Prostate gland (tissue), 2 donors: ENCODE measurements at regions not wholly inside any gene's neighbourhood (a gene's known extent, or its start where the extent isn't known, plus 50 kb on each side); places are given as distances from the start of the nearest gene placed in this dataset.

Experiments used
- DNase-seq: peaks from one replicate; pipeline ENCODE4 v3.0.0-alpha.2; 2019; ENCODE audit warnings: low spot score
- H3K27ac ChIP-seq, 2 donors: fragments of 200-600 bp; sonication (generic); 2 replicates each; pipeline ENCODE4 v1.5.1; 2017 to 2019
- H3K27me3 ChIP-seq: fragments of 200-600 bp; sonication (generic); replicated peaks from 2 replicates; pipeline ENCODE4 v1.5.1; 2019; ENCODE audit not compliant: insufficient read depth
- H3K36me3 ChIP-seq, 2 donors: fragments of 200-600 bp; sonication (generic); 1 replicate in 1 of 2; 2 replicates in 1 of 2; pipeline versions ENCODE4 v1.5.1 to v1.8.1; 2017 to 2019
- H3K4me1 ChIP-seq: fragments of 200-600 bp; sonication (generic); replicated peaks from 2 replicates; pipeline ENCODE4 v1.5.1; 2019
- H3K4me3 ChIP-seq, 2 donors: fragments of 200-600 bp; sonication (generic); 2 replicates each; pipeline ENCODE4 v1.5.1; 2017 to 2019
- H3K9me3 ChIP-seq: fragments of 200-600 bp; sonication (generic); 2 replicates; pipeline ENCODE4 v1.5.1; 2017
- POLR2A ChIP-seq: fragments of 450-650 bp; IDR thresholded peaks from one replicate; pipeline ENCODE4 v1.6.1; 2016; ENCODE audit warnings: antibody characterized with exemption, mild to moderate bottlenecking
- POLR2AphosphoS5 ChIP-seq: sonication (generic); formaldehyde crosslinking; IDR thresholded peaks from one replicate; pipeline ENCODE4 v1.6.1; 2017; ENCODE audit warnings: antibody characterized with exemption
- WGBS: methylation state at CpG from one replicate; pipeline ENCODE4 v1.1.5; 2018; 5-methylcytosine and 5-hydroxymethylcytosine counted together
- intact Hi-C: fragments of 100-400 bp; cut with DNase I; formaldehyde crosslinking; loops from one replicate; pipeline ENCODE4 v1.14.2; 2022
- TF ChIP-seq, protein P1 (sequence below), 4 experiments: fragments of 200-600 bp in 2 of 4; fragments of 450-650 bp in 2 of 4; sonication (generic) in 2 of 4; IDR thresholded peaks; 1 replicate in 3 of 4; 2 replicates in 1 of 4; pipeline ENCODE4 v1.5.1; 2016 to 2019; ENCODE audit warnings: antibody characterized with exemption in 4 of 4, mild to moderate bottlenecking in 2 of 4, moderate library complexity in 2 of 4

DNA sequence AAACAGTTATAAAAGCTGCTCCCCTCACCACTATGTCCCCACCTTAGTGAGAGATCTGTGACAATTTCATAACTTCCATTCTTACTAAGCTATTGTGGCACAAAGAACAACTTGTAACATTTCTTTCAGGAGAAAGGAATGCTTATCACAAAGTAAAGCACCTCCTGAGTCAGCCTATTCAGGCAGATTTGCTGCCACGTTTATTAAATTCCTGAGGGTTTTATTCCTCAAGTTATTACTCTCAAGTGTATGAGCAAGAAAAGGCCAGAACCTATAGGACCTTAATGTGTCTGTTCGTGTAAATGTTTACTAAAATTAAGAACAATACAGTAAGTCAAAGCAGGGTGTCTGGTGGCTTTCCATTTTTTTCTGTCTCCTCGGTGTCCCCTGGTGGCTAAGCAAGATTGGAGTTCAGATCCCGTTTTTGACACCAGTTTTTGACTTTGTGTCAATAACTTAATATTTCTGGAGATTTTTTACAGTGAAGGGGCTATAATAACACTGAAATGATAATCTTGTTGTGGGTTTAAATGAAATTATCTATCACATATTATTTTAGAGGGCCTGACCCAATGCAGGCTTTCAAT lies 1539.6 kb downstream of the BRINP3 start:
- no peak for DNase-seq
- Histone ChIP-seq H3K27ac (no peak overlapping the region), H3K27me3 (no peaks in the 10 kb centered on the region), H3K9me3 (no peaks in the 10 kb centered on the region), H3K4me3 (no peak overlapping the region), H3K4me1 (no peaks in the 10 kb centered on the region), H3K36me3 (no peaks in the 10 kb centered on the region)
- 29% methylated on average over 4 of the region's 4 CpGs for WGBS
- no peak for TF ChIP-seq POLR2A
- TF ChIP-seq, protein P1, sequence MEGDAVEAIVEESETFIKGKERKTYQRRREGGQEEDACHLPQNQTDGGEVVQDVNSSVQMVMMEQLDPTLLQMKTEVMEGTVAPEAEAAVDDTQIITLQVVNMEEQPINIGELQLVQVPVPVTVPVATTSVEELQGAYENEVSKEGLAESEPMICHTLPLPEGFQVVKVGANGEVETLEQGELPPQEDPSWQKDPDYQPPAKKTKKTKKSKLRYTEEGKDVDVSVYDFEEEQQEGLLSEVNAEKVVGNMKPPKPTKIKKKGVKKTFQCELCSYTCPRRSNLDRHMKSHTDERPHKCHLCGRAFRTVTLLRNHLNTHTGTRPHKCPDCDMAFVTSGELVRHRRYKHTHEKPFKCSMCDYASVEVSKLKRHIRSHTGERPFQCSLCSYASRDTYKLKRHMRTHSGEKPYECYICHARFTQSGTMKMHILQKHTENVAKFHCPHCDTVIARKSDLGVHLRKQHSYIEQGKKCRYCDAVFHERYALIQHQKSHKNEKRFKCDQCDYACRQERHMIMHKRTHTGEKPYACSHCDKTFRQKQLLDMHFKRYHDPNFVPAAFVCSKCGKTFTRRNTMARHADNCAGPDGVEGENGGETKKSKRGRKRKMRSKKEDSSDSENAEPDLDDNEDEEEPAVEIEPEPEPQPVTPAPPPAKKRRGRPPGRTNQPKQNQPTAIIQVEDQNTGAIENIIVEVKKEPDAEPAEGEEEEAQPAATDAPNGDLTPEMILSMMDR (IDR thresholded peaks at IDR 0.05), result no peak
- no peak for TF ChIP-seq POLR2AphosphoS5
- intact Hi-C loops, result no loop called here

DNA sequence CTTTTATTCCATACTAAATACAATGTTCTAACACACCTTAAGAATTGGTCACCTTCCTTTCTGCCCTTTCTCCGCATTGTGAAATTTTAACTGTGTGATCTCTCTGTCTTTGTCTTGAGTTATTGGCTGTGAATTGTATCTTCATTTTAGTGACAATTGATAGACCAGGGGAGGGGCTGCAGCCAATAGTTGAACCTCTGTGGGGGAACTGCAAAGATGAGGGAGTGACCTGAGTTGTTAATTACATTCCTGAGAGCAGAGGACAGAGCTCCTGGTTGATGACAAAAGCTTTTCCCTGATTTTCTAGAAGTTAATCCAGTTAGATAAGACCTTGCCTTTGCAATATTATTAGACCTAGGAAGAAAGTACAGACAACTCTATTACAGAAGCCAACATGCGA lies 1535.7 kb downstream of the BRINP3 start:
- H3K9me3 ChIP-seq, result no peaks in the 10 kb centered on the region
- intact Hi-C loops, result no loop called here
- H3K36me3 ChIP-seq, result no peaks in the 10 kb centered on the region
- no peak overlapping the region for H3K4me3 ChIP-seq
- H3K27ac ChIP-seq, result no peak overlapping the region
- 81% methylated on average over 2 of the region's 2 CpGs for WGBS
- no peaks in the 10 kb centered on the region for H3K27me3 ChIP-seq
- TF ChIP-seq POLR2AphosphoS5 (no peak), POLR2A (no peak)
- TF ChIP-seq, protein P1 (IDR thresholded peaks at IDR 0.05), result no peak
- no peaks in the 10 kb centered on the region for H3K4me1 ChIP-seq
- DNase-seq, result no peak

DNA sequence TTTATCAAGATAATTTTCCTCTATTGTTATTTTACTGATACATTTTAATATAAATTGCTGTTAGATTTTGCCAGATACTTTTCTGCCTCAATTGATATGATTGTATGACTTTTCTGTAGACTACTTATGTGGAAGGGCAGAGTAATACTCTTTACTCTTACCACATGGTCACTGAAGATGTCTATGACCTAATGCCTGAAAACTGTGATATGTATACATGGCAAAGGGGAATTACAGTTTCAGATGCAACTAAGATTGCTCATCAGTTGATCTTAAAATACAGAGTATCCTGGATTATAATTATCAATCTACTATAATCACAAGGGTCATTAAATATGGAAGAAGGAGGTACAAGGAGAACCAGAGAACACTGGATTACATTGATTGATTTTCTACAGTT lies 1528.0 kb downstream of the BRINP3 start:
- no peaks in the 10 kb centered on the region for H3K4me1 ChIP-seq
- H3K9me3 ChIP-seq, result no peaks in the 10 kb centered on the region
- intact Hi-C loops, result no loop called here
- H3K4me3 ChIP-seq, result no peak overlapping the region
- H3K27ac ChIP-seq, result no peak overlapping the region
- DNase-seq, result no peak
- TF ChIP-seq, protein P1 (IDR thresholded peaks at IDR 0.05), result no peak
- no peak for TF ChIP-seq POLR2AphosphoS5
- no peak for TF ChIP-seq POLR2A
- no peaks in the 10 kb centered on the region for H3K36me3 ChIP-seq
- H3K27me3 ChIP-seq, result no peaks in the 10 kb centered on the region

DNA sequence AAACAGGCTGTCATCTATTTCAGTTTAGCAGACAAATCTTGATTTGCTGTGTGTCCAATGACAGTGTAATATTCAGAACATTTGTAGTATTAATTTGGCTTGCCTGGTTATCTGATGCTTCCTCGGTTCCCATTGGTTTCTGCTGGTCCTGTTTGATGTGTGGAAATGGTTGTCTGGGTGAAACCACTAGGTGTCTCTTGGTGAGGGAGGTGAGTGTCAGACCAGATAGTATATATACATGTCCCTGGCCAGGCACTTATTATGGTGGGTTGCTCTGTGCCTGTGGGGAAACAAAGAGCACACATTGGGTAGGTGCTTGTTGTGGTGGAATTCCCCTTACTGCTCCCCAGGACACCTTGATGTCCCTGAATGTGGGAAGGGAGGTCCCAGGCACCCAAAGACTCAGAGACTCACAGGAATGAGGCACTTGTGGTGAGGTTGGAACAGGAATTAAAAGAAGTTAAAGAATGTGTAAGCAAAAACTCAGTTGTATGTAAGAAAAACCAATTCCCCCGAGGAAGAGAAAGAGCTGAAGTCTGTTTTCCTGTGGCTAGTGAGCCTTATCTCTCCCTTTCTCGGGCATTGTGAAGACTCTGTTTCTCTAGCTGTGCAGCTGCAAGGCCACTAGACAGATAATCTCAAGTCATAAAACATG lies 1519.1 kb downstream of the BRINP3 start:
- no peak for DNase-seq
- Histone ChIP-seq H3K36me3 (no peaks in the 10 kb centered on the region), H3K9me3 (no peaks in the 10 kb centered on the region), H3K27me3 (no peaks in the 10 kb centered on the region), H3K4me3 (no peak overlapping the region), H3K4me1 (no peaks in the 10 kb centered on the region), H3K27ac (no peak overlapping the region)
- no peak for TF ChIP-seq POLR2A
- TF ChIP-seq POLR2AphosphoS5, result no peak
- TF ChIP-seq, protein P1 (IDR thresholded peaks at IDR 0.05), result no peak
- intact Hi-C loops, result no loop called here
- 65% methylated on average over 3 of the region's 3 CpGs for WGBS

DNA sequence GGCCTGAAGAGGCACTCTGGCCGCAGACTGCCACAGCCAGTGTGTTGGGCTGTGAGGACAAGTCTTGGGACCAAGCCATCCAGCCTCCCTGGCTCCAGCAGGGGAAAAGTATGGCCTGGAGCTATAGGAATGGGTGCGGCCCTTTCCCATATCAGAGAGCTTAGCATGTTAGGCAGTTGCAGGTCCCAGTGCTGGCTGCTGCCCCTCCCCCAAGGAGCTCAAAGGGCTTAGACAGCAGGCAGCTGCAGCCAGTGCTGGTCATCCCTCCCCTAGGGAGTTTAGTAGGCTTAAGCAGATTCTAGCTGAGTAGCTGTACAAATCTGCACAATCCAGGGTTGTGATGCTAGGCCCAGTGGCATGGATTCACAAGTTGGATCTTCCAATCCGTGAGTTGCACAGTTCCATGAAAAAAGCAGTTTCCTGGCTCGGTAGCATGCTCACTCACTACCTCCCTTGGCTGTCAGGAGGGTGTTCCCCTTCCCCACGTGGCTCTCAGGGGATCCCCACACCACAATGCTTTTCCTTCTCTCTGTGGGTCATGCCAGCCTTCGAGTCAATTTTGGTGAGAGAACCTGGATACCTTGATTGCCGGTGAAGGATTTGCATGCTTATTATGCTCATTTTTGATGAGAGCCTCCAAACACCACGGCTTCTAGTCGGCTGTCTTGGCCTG lies 1490.8 kb downstream of the BRINP3 start:
- Histone ChIP-seq H3K27me3 (no peaks in the 10 kb centered on the region), H3K4me3 (no peak overlapping the region), H3K4me1 (no peaks in the 10 kb centered on the region), H3K9me3 (no peaks in the 10 kb centered on the region), H3K27ac (no peak overlapping the region), H3K36me3 (no peaks in the 10 kb centered on the region)
- no peak for DNase-seq
- TF ChIP-seq POLR2A, result no peak
- TF ChIP-seq, protein P1 (IDR thresholded peaks at IDR 0.05), result no peak
- TF ChIP-seq POLR2AphosphoS5, result no peak
- 81% methylated on average over 9 of the region's 9 CpGs for WGBS
- intact Hi-C loops, result no loop called here
